Activated T-helper 1 cell treated with anti-CD3 and anti-CD28 coated beads, Interleukin-12 subunit alpha, Interleukin-12 subunit beta, Interleukin-2, Interleukin-4 antibody, amounts not matched to agents 30 ng/mL and 10 ng/mL and 1 ng/mL, durations not matched to agents 14 hours and 24 hours and 36 hours (primary cell): ENCODE measurements at regions not wholly inside any gene's neighbourhood (a gene's known extent, or its start where the extent isn't known, plus 50 kb on each side); places are given as distances from the start of the nearest gene placed in this dataset.

Source experiments
- DNase-seq: peaks from one replicate; pipeline ENCODE4 v3.0.0; 2021; ENCODE audit warnings: low spot score
- H3K27ac Mint-ChIP-seq: one replicate; pipeline ENCODE4 v1.8.0; 2021; ENCODE audit warnings: mild to moderate bottlenecking, mixed read lengths
- H3K27me3 Mint-ChIP-seq: one replicate; pipeline ENCODE4 v1.8.0; 2022; ENCODE audit warnings: mild to moderate bottlenecking, moderate library complexity, mixed read lengths; ENCODE audit not compliant: insufficient read depth
- H3K36me3 Mint-ChIP-seq: one replicate; pipeline ENCODE4 v1.8.0; 2021; ENCODE audit warnings: low read depth, mixed read lengths
- H3K4me1 Mint-ChIP-seq: one replicate; pipeline ENCODE4 v1.8.0; 2021; ENCODE audit warnings: low read depth, mixed read lengths
- H3K4me3 Mint-ChIP-seq: one replicate; pipeline ENCODE4 v1.8.0; 2021; ENCODE audit warnings: mild to moderate bottlenecking, moderate library complexity, mixed read lengths
- H3K9me3 Mint-ChIP-seq: one replicate; pipeline ENCODE4 v1.8.0; 2021; ENCODE audit warnings: mixed read lengths
- intact Hi-C: fragments of 100-400 bp; cut with micrococcal nuclease; formaldehyde crosslinking; loops from one replicate; pipeline ENCODE4 v1.15.1; 2024

- intact Hi-C loops: no loop called here
- H3K27me3 Mint-ChIP-seq: no peaks in the 10 kb centered on the region
- H3K4me3 Mint-ChIP-seq: no peak overlapping the region
- peaks cover 4% of the 10 kb centered on the region for H3K9me3 Mint-ChIP-seq
- no peak for DNase-seq
- no peaks in the 10 kb centered on the region for H3K36me3 Mint-ChIP-seq
- H3K4me1 Mint-ChIP-seq: no peaks in the 10 kb centered on the region
- H3K27ac Mint-ChIP-seq: no peak overlapping the region
These were observed 52.9 kb upstream of the IRX1 start for GRCh38 chr5:3542769-3543168.

- no peak overlapping the region for H3K4me3 Mint-ChIP-seq
- no peaks in the 10 kb centered on the region for H3K27me3 Mint-ChIP-seq
- H3K9me3 Mint-ChIP-seq: peaks cover 8% of the 10 kb centered on the region
- no peak for DNase-seq
- H3K36me3 Mint-ChIP-seq: no peaks in the 10 kb centered on the region
- H3K27ac Mint-ChIP-seq: no peak overlapping the region
- H3K4me1 Mint-ChIP-seq: no peaks in the 10 kb centered on the region
- intact Hi-C loops: no loop called here
These were observed 53.5 kb upstream of the IRX1 start for GRCh38 chr5:3542158-3542557.

- no peak for DNase-seq
- Mint-ChIP-seq H3K4me1 (no peaks in the 10 kb centered on the region), H3K4me3 (no peak overlapping the region), H3K27ac (no peak overlapping the region), H3K36me3 (no peaks in the 10 kb centered on the region), H3K27me3 (no peaks in the 10 kb centered on the region), H3K9me3 (peaks cover 18% of the 10 kb centered on the region)
- intact Hi-C loops: no loop called here
These were observed 56.7 kb upstream of the IRX1 start for GRCh38 chr5:3538886-3539285.

- H3K36me3 Mint-ChIP-seq: no peaks in the 10 kb centered on the region
These were observed 57.7 kb upstream of the IRX1 start for GRCh38 chr5:3537942-3538341.

GRCh38 chr5:3535414-3536211 lies 60.0 kb upstream of the IRX1 start:
- Mint-ChIP-seq H3K9me3 (peaks cover 18% of the 10 kb centered on the region), H3K36me3 (no peaks in the 10 kb centered on the region), H3K27me3 (no peaks in the 10 kb centered on the region), H3K27ac (no peak overlapping the region), H3K4me1 (no peaks in the 10 kb centered on the region), H3K4me3 (no peak overlapping the region)
- intact Hi-C loops: no loop called here
- DNase-seq: no peak

More at GRCh38 chr5:3537942-3538341, 57.7 kb upstream of the IRX1 start:
- Mint-ChIP-seq H3K9me3 (peaks cover 22% of the 10 kb centered on the region), H3K27ac (no peak overlapping the region), H3K4me1 (no peaks in the 10 kb centered on the region), H3K27me3 (no peaks in the 10 kb centered on the region), H3K4me3 (no peak overlapping the region)
- DNase-seq: no peak
- intact Hi-C loops: no loop called here

- Mint-ChIP-seq H3K27me3 (no peaks in the 10 kb centered on the region), H3K9me3 (peaks cover 18% of the 10 kb centered on the region), H3K27ac (no peak overlapping the region), H3K4me1 (no peaks in the 10 kb centered on the region), H3K36me3 (no peaks in the 10 kb centered on the region), H3K4me3 (no peak overlapping the region)
- no peak for DNase-seq
- intact Hi-C loops: no loop called here
These were observed 60.6 kb upstream of the IRX1 start for GRCh38 chr5:3534997-3535396.

GRCh38 chr5:3531320-3531986 lies 64.2 kb upstream of the IRX1 start:
- Mint-ChIP-seq H3K4me1 (no peaks in the 10 kb centered on the region), H3K4me3 (no peak overlapping the region), H3K9me3 (peaks cover 14% of the 10 kb centered on the region), H3K27me3 (no peaks in the 10 kb centered on the region), H3K27ac (no peak overlapping the region), H3K36me3 (no peaks in the 10 kb centered on the region)
- intact Hi-C loops: no loop called here
- no peak for DNase-seq

- H3K9me3 Mint-ChIP-seq: peaks cover 20% of the 10 kb centered on the region
- H3K4me1 Mint-ChIP-seq: no peaks in the 10 kb centered on the region
- no peak for DNase-seq
- H3K36me3 Mint-ChIP-seq: no peaks in the 10 kb centered on the region
- H3K27me3 Mint-ChIP-seq: no peaks in the 10 kb centered on the region
- intact Hi-C loops: no loop called here
- no peak overlapping the region for H3K27ac Mint-ChIP-seq
- no peak overlapping the region for H3K4me3 Mint-ChIP-seq
These were observed 65.4 kb upstream of the IRX1 start for GRCh38 chr5:3530251-3530650.

GRCh38 chr5:3526551-3527185 lies 69.0 kb upstream of the IRX1 start:
- intact Hi-C loops: no loop called here
- no peak overlapping the region for H3K27ac Mint-ChIP-seq
- H3K4me1 Mint-ChIP-seq: no peaks in the 10 kb centered on the region
- no peak for DNase-seq
- no peak overlapping the region for H3K4me3 Mint-ChIP-seq
- peaks cover 20% of the 10 kb centered on the region for H3K9me3 Mint-ChIP-seq
- no peaks in the 10 kb centered on the region for H3K27me3 Mint-ChIP-seq
- H3K36me3 Mint-ChIP-seq: no peaks in the 10 kb centered on the region

GRCh38 chr5:3522491-3522890 lies 73.1 kb upstream of the IRX1 start:
- intact Hi-C loops: no loop called here
- no peak overlapping the region for H3K4me3 Mint-ChIP-seq
- H3K4me1 Mint-ChIP-seq: no peaks in the 10 kb centered on the region
- no peaks in the 10 kb centered on the region for H3K36me3 Mint-ChIP-seq
- H3K27ac Mint-ChIP-seq: no peak overlapping the region
- H3K9me3 Mint-ChIP-seq: peaks cover 20% of the 10 kb centered on the region
- no peaks in the 10 kb centered on the region for H3K27me3 Mint-ChIP-seq
- DNase-seq: no peak

- Mint-ChIP-seq H3K27me3 (no peaks in the 10 kb centered on the region), H3K9me3 (peaks cover 8% of the 10 kb centered on the region), H3K4me1 (no peaks in the 10 kb centered on the region), H3K36me3 (no peaks in the 10 kb centered on the region), H3K27ac (no peak overlapping the region), H3K4me3 (no peak overlapping the region)
- intact Hi-C loops: no loop called here
- no peak for DNase-seq
These were observed 77.1 kb upstream of the IRX1 start for GRCh38 chr5:3518576-3518975.

GRCh38 chr5:3518051-3518450 lies 77.6 kb upstream of the IRX1 start:
- intact Hi-C loops: no loop called here
- no peak for DNase-seq

GRCh38 chr5:3517348-3517747 lies 78.3 kb upstream of the IRX1 start:
- no peak overlapping the region for H3K4me3 Mint-ChIP-seq
- no peaks in the 10 kb centered on the region for H3K27me3 Mint-ChIP-seq
- intact Hi-C loops: no loop called here
- no peak for DNase-seq
- H3K27ac Mint-ChIP-seq: no peak overlapping the region
- no peaks in the 10 kb centered on the region for H3K36me3 Mint-ChIP-seq
- H3K4me1 Mint-ChIP-seq: no peaks in the 10 kb centered on the region
- H3K9me3 Mint-ChIP-seq: peaks cover 13% of the 10 kb centered on the region

More at GRCh38 chr5:3518051-3518450, 77.6 kb upstream of the IRX1 start:
- no peak overlapping the region for H3K27ac Mint-ChIP-seq
- H3K4me1 Mint-ChIP-seq: no peaks in the 10 kb centered on the region
- H3K36me3 Mint-ChIP-seq: no peaks in the 10 kb centered on the region
- no peak overlapping the region for H3K4me3 Mint-ChIP-seq
- no peaks in the 10 kb centered on the region for H3K27me3 Mint-ChIP-seq
- H3K9me3 Mint-ChIP-seq: peaks cover 9% of the 10 kb centered on the region
